ACC112 (cell line): ENCODE measurements at regions not wholly inside any gene's neighbourhood (a gene's known extent, or its start where the extent isn't known, plus 50 kb on each side); places are given as distances from the start of the nearest gene placed in this dataset.

Source experiments
- H2AFZ ChIP-seq: fragments of 200-600 bp; sonication (generic); one replicate; pipeline ENCODE4 v1.6.0; 2017; ENCODE audit warnings: antibody characterized with exemption, low read length; ENCODE audit not compliant: unreplicated experiment
- H3K27ac ChIP-seq: fragments of 200-600 bp; sonication (generic); 2 replicates; pipeline ENCODE4 v1.5.1; 2014; ENCODE audit warnings: low read depth, mild to moderate bottlenecking, antibody characterized with exemption, low read length, moderate library complexity
- H3K27me3 ChIP-seq: fragments of 200-600 bp; sonication (generic); 2 replicates; pipeline ENCODE4 v1.6.1; 2014; ENCODE audit warnings: mild to moderate bottlenecking, antibody characterized with exemption, low read length, moderate library complexity, mixed read lengths; ENCODE audit not compliant: insufficient read depth
- H3K36me3 ChIP-seq: fragments of 200-600 bp; sonication (generic); 2 replicates; pipeline ENCODE4 v1.6.1; 2016; ENCODE audit warnings: mild to moderate bottlenecking, antibody characterized with exemption, low read length, moderate library complexity, mixed read lengths; ENCODE audit not compliant: insufficient read depth
- H3K4me1 ChIP-seq: fragments of 200-600 bp; sonication (generic); one replicate; pipeline ENCODE4 v1.6.1; 2016; ENCODE audit warnings: low read length, mixed read lengths; ENCODE audit not compliant: insufficient read depth, unreplicated experiment, control insufficient read depth
- H3K4me3 ChIP-seq: fragments of 200-600 bp; sonication (generic); 2 replicates; pipeline ENCODE4 v1.5.1; 2014; ENCODE audit warnings: mild to moderate bottlenecking, low read depth, low read length
- H3K79me2 ChIP-seq: fragments of 200-600 bp; sonication (generic); one replicate; pipeline ENCODE4 v1.6.0; 2016; ENCODE audit warnings: low read length; ENCODE audit not compliant: control insufficient read depth, unreplicated experiment, insufficient read depth

DNA sequence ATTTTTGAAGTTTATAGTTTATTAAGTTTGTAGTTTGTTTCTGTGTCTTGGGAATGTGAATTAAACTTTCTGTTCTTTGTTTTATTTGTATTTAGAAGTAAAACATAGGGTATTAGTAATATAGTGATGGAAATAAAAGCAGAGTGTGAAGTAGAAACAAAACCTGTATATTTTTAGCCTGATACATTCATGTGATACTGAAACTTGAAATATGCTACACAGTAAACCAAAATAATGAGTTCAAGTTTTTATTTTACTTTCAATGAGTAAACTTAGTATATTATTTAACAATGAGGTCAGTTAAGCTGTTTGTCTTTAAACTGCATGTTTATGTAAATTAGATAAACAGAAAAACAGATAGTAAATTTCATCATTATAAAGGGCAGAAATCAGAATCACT is 1592.6 kb downstream of the GRIK2 start:
- Histone ChIP-seq H2AFZ (no peak overlapping the region), H3K27ac (no peak overlapping the region)

DNA sequence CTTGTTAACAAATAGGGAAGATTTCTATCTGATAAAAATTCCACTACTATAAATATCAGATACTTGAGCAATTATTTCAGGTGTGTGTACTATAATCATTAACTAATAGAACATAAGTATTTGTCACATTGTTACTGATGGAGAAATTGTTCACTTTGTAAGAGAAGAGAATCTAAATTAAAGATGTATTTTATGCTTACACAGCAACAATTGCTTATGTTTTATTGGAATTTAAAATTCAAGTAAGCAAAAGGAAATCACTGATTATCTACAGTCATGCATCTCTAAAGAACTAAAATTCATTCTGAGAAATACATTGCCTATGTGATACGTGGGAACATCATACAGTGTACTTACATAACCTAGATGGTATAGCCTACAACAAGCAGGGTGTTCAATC is 1590.8 kb downstream of the GRIK2 start:
- H3K27ac ChIP-seq, result no peak overlapping the region
- H3K36me3 ChIP-seq, result no peaks in the 10 kb centered on the region
- H2AFZ ChIP-seq, result no peak overlapping the region
- no peaks in the 10 kb centered on the region for H3K79me2 ChIP-seq
- no peak overlapping the region for H3K4me3 ChIP-seq
- H3K4me1 ChIP-seq, result no peaks in the 10 kb centered on the region
- H3K27me3 ChIP-seq, result no peaks in the 10 kb centered on the region

More for the DNA sequence above, 1592.6 kb downstream of the GRIK2 start:
- Histone ChIP-seq H3K36me3 (no peaks in the 10 kb centered on the region), H3K79me2 (no peaks in the 10 kb centered on the region), H3K4me1 (no peaks in the 10 kb centered on the region), H3K27me3 (no peaks in the 10 kb centered on the region), H3K4me3 (no peak overlapping the region)

DNA sequence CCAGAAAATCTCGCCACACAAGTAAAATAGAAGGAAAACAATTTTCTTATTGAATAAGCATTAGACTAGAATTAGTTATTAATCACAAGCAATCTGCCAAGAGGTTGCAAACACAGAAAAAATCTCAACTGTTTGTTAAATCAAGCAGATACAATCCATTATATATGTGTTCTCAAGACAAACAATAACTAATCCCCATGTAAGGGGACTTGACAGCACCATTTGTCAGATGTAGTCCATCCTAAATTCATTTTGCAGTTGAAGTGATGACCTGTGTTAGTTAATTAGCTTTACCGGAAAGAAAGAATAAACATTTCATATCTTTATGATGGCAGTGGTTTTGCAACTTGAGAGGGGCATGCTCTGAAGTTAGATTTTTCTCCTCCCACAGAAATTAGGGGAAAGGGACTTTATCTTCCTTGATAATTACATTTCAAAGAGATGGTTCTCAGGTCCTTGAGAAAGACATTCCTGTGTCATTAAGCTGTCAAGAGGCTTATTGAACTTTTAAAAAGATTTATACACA is 1588.0 kb downstream of the GRIK2 start:
- Histone ChIP-seq H3K27ac (no peak overlapping the region), H3K4me1 (no peaks in the 10 kb centered on the region), H3K4me3 (no peak overlapping the region), H3K27me3 (no peaks in the 10 kb centered on the region), H2AFZ (no peak overlapping the region), H3K79me2 (no peaks in the 10 kb centered on the region), H3K36me3 (no peaks in the 10 kb centered on the region)

DNA sequence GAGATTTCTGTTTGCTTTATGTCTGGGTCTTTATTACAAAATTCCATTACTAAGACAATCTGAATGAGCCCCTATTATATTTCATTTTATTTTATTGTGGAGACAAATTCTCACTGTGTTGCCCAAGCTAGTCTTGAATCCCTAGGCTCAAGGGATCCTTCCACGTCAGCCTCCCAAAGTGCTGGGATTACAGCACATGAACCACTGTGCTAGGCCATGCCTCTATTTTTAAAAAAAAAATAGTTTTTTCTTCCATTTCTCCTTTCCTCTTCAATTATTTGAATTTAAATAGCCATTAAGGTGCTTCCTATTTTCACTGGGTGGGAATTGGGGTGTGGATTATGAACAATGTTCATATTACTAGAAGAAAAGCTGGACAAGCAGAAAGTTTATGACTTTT is 1587.4 kb downstream of the GRIK2 start:
- Histone ChIP-seq H3K36me3 (no peaks in the 10 kb centered on the region), H3K27me3 (no peaks in the 10 kb centered on the region), H3K4me1 (no peaks in the 10 kb centered on the region), H3K4me3 (no peak overlapping the region), H2AFZ (no peak overlapping the region), H3K27ac (no peak overlapping the region), H3K79me2 (no peaks in the 10 kb centered on the region)

DNA sequence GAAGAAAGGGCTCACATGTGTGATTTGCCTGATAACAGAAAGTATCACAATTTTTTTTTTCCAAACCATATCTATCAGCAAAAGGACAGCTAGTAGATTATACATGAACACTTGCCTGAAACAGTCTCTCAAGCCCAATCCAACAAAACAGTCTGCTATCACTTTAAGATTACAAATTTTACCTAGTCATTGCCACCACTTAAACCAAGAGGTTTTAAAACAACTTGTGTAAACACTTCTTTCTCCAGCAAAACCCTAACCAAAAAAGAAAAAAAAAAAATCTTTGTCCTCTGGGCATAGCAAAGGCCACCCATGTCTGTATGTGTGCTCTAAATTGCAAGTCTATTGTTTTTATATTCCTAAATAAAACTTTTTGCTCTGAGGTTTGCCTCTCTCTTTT is 1568.4 kb downstream of the GRIK2 start:
- no peaks in the 10 kb centered on the region for H3K4me1 ChIP-seq
- H2AFZ ChIP-seq, result no peak overlapping the region
- H3K79me2 ChIP-seq, result no peaks in the 10 kb centered on the region
- no peaks in the 10 kb centered on the region for H3K36me3 ChIP-seq
- H3K4me3 ChIP-seq, result no peak overlapping the region
- no peak overlapping the region for H3K27ac ChIP-seq
- no peaks in the 10 kb centered on the region for H3K27me3 ChIP-seq

DNA sequence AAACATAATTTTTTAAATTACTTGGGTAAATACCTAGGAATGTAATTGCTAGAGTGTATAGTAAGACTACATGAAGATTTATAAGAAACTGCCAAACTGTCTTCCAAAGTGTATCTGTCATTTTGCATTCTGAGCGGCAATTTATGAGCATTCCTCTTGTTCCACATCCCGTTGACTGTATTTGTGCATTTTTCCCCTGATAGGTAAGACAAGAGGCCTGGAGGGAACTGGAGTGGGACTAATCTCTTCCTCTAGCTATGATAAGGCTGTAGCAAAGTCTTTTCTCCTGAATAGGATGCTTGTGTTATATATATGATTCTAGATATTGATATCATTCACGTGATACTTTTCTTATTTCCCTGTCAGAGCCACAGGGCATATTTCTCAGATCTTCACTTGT is 1557.5 kb downstream of the GRIK2 start:
- H3K4me1 ChIP-seq, result no peaks in the 10 kb centered on the region
- H3K27me3 ChIP-seq, result no peaks in the 10 kb centered on the region
- no peak overlapping the region for H3K4me3 ChIP-seq
- H3K27ac ChIP-seq, result no peak overlapping the region
- H3K79me2 ChIP-seq, result no peaks in the 10 kb centered on the region
- H2AFZ ChIP-seq, result no peak overlapping the region
- no peaks in the 10 kb centered on the region for H3K36me3 ChIP-seq

DNA sequence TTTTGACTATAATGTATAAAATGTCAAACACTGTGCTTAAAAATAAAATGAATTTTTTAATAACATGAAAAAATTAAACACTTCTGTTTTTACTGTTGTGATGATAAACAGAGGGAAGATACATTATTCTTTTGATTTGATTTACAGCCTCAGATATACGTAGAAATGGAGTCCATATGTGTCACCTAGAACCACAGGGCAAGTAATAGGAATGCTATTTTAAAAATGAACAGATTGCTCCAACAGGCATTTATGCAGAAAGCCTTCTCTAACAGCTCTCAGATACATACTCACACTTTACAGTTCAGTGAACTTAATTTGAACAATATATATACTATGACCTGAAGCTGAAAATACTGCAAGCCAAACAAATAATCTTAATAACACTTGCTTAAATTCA is 1551.0 kb downstream of the GRIK2 start:
- Histone ChIP-seq H2AFZ (no peak overlapping the region), H3K4me3 (no peak overlapping the region), H3K27ac (no peak overlapping the region), H3K36me3 (no peaks in the 10 kb centered on the region), H3K27me3 (no peaks in the 10 kb centered on the region), H3K4me1 (no peaks in the 10 kb centered on the region), H3K79me2 (no peaks in the 10 kb centered on the region)

DNA sequence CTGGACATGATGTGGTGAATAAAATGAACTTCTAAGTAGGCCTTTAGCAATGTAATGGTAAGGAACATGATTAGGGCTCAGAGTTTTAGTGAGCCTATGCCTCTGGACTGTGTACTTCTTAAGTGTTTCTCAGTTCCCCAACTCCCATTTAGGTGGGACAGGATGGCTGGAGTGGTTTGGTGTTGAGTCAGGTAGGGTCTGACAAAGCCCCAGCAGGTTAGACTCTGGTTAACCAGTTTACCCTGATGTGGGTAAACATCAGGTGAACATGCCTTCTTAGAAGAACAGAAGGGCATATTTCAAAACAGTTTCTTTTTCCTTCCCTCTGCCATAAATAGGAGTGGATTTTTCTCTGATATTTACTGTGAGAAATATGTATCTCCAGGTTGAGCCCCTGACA is 1548.7 kb downstream of the GRIK2 start:
- no peaks in the 10 kb centered on the region for H3K36me3 ChIP-seq
- H3K27me3 ChIP-seq, result no peaks in the 10 kb centered on the region
- H3K4me3 ChIP-seq, result no peak overlapping the region
- no peaks in the 10 kb centered on the region for H3K79me2 ChIP-seq
- no peak overlapping the region for H2AFZ ChIP-seq
- no peak overlapping the region for H3K27ac ChIP-seq
- H3K4me1 ChIP-seq, result no peaks in the 10 kb centered on the region

DNA sequence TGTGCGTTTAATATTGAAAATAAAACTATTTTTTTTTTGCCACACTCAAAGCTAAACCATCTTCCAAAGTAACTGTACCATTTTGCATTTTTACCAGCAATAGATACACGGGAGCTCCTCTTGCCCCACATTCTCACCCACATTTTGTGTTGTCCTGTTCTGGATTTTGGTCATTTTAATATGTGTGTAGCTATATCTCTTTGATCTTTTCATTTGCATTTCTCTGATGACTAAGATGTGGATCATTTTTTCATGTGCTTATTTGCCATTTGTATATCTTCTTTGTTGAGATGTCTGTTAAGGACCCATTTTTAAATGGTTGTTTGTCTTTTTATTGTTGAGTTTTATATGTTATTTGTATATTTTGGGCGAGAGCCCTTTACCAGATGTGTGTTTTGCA is 1543.5 kb downstream of the GRIK2 start:
- no peaks in the 10 kb centered on the region for H3K4me1 ChIP-seq
- H3K36me3 ChIP-seq, result no peaks in the 10 kb centered on the region
- H2AFZ ChIP-seq, result no peak overlapping the region
- no peak overlapping the region for H3K27ac ChIP-seq
- no peaks in the 10 kb centered on the region for H3K79me2 ChIP-seq
- no peak overlapping the region for H3K4me3 ChIP-seq
- H3K27me3 ChIP-seq, result no peaks in the 10 kb centered on the region

DNA sequence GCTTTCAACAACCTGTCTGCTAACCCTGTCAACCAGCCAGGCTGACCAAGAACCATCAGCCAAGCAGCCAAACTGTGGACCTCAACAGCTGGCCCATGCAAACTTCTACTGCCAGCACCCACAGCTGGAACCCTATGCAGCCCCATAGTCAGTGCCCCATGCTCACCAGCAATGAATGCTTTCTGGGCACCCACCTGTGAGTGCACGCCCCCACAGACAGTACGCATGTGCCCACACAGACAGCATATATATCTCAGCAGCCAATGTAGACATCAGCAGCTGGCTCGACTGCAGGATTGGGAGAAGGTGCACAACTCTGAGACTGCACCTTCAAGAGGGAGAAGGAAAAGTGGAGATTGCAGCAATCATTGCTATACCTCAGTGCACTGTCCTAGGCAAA is 1534.6 kb downstream of the GRIK2 start:
- H3K79me2 ChIP-seq, result no peaks in the 10 kb centered on the region
- H3K4me3 ChIP-seq, result no peak overlapping the region
- H3K36me3 ChIP-seq, result no peaks in the 10 kb centered on the region
- H3K4me1 ChIP-seq, result no peaks in the 10 kb centered on the region
- H3K27ac ChIP-seq, result no peak overlapping the region
- no peak overlapping the region for H2AFZ ChIP-seq
- no peaks in the 10 kb centered on the region for H3K27me3 ChIP-seq

DNA sequence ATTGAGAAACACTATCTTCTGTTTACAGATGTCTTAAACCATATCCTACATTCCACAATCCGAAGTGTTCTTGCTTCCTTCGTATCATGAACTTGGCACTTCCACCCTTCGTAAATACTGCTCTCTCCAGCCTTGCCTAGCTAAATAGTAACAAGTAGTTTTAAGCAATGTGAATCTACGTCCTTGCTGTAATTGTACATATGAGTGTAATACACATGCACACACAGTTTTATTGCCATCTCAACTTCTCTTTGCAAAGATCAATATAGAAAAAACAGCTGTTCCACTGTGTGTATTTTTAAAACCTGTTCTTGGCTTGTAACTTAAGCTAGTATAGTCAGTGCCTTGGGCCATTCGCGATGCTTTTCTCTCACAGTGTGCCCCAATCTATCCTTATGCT is 1524.7 kb downstream of the GRIK2 start:
- Histone ChIP-seq H3K27ac (no peak overlapping the region), H3K4me1 (no peaks in the 10 kb centered on the region), H3K36me3 (no peaks in the 10 kb centered on the region), H2AFZ (no peak overlapping the region), H3K4me3 (no peak overlapping the region), H3K79me2 (no peaks in the 10 kb centered on the region), H3K27me3 (no peaks in the 10 kb centered on the region)
